Ectodermal cell (in vitro differentiated cells): ENCODE measurements at regions not wholly inside any gene's neighbourhood (a gene's known extent, or its start where the extent isn't known, plus 50 kb on each side); places are given as distances from the start of the nearest gene placed in this dataset.

Source experiments
- H3K27ac ChIP-seq: 2 replicates; pipeline ENCODE4 v1.7.0; 2013; ENCODE audit warnings: mild to moderate bottlenecking, low read depth, low read length; ENCODE audit not compliant: insufficient read depth, poor library complexity, severe bottlenecking
- H3K27me3 ChIP-seq: 2 replicates; pipeline ENCODE4 v1.7.0; 2013; ENCODE audit warnings: mild to moderate bottlenecking, low read length; ENCODE audit not compliant: insufficient read depth, control insufficient read depth, poor library complexity, severe bottlenecking
- H3K36me3 ChIP-seq: one replicate; pipeline ENCODE4 v1.7.0; 2013; ENCODE audit warnings: low read length; ENCODE audit not compliant: control insufficient read depth, insufficient read depth
- H3K4me1 ChIP-seq: one replicate; pipeline ENCODE4 v1.7.0; 2013; ENCODE audit warnings: low read length; ENCODE audit not compliant: control insufficient read depth, insufficient read depth
- H3K4me3 ChIP-seq: 2 replicates; pipeline ENCODE4 v1.7.0; 2013; ENCODE audit warnings: low read depth, low read length, control low read depth; ENCODE audit not compliant: insufficient read depth
- H3K9me3 ChIP-seq: 2 replicates; pipeline ENCODE4 v1.7.0; 2013; ENCODE audit warnings: mild to moderate bottlenecking, low read length, moderate library complexity; ENCODE audit not compliant: control insufficient read depth
- WGBS, 2 experiments: methylation state at CpG; one replicate each; pipeline ENCODE4 v1.1.7; 2013; ENCODE audit warnings: missing lambda C conversion rate in 2 of 2; 5-methylcytosine and 5-hydroxymethylcytosine counted together

DNA sequence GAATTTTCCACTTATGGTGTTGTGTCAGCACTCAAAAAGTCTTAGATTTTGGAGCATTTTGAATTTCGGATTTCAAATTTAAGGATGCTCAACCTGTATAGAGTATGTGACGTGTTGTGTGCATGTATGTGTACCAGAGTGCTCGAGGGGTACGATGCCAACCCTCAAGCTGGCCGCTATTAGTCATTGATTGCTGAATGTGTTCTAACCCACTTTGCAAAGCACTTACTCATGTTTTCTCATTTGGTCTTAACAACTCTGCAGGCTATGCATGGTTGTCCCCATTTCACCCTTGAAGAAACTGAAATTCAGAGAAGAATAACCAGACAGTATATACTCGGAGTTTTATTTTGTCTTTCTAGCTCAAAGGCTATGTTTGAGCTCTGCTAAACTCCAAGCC lies 196.4 kb upstream of the TENM4 start:
- Histone ChIP-seq H3K27ac (no peak overlapping the region), H3K4me3 (no peak overlapping the region)
- 79 to 82% methylated on average over 6 of the region's 6 CpGs for WGBS, 2 experiments

GRCh38 chr11:79634905-79635304 lies 194.1 kb upstream of the TENM4 start:
- no peak overlapping the region for H3K27ac ChIP-seq
- no peaks in the 10 kb centered on the region for H3K9me3 ChIP-seq
- no peaks in the 10 kb centered on the region for H3K36me3 ChIP-seq
- no peaks in the 10 kb centered on the region for H3K4me1 ChIP-seq
- WGBS, 2 experiments: 95 to 97% methylated on average over 3 of the region's 3 CpGs
- no peaks in the 10 kb centered on the region for H3K27me3 ChIP-seq
- no peak overlapping the region for H3K4me3 ChIP-seq

More for the DNA sequence above, 196.4 kb upstream of the TENM4 start:
- H3K27me3 ChIP-seq: no peaks in the 10 kb centered on the region
- no peaks in the 10 kb centered on the region for H3K4me1 ChIP-seq
- H3K36me3 ChIP-seq: no peaks in the 10 kb centered on the region
- H3K9me3 ChIP-seq: no peaks in the 10 kb centered on the region

DNA sequence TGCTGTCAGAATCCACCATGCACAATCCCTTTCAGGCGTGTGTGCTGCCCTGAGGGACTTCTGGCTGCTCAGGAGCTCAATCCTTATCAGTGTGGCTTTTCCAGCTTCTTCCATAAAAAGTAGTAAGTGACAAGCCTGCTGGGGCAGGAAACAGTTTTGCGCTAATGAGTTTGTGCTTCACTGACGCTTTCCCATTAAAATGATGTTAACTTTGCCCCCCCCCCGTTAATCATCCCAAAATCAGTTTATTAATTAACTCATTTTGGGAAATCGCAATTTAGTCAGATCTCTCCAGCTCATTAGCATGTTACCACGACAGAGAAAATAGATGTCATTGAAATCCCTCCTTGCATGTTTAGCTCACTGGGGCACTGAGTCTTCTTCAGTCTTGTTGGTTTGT lies 186.5 kb upstream of the TENM4 start:
- Histone ChIP-seq H3K36me3 (no peaks in the 10 kb centered on the region), H3K4me3 (no peak overlapping the region), H3K27me3 (no peaks in the 10 kb centered on the region), H3K4me1 (no peaks in the 10 kb centered on the region), H3K9me3 (no peaks in the 10 kb centered on the region), H3K27ac (no peak overlapping the region)
- WGBS, 2 experiments: 89 to 92% methylated on average over 5 to 6 of the region's 6 CpGs

DNA sequence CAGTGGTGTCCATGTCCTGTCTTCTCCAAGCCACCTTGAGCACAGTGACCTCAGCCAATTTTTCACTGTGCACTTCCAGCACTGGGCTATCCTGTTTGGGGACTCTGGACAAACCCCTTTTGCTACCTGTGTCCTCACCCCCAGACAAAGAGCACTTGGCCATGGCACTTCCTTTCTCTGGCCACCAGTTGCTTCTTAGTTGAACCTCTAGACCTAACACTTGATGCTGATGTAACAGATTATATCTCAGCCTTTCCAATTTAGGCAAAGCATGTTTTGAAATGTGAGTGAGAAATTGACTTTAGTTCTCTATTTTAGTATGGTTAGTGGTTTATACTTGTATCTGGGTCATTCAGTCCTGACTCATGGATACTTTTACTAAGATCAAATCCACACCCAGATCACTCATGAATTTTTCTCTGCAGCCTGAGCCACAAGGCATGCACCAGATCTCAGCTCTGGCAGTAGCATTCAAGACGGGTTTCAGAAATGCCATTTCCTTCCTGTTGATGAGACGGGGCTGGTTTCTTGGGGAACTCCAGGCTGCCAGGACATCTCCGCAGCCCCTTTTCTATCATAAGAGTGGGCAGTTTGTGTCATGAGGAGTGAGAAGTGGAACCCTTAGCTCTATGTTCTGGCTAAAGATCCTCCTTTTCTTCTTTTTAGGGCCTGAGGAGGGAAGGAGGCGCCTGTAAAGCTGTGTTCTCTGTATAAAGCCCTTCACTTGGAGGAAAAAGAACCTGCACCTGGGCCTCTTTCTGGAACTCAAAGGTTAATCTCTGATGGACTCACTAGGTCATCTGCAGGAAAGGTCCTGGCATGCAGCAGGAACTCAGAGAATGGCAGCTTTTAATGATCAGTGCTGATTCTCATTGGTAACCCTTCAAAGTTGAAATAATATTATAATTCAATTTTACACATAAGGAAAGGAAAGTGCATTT lies 185.6 kb upstream of the TENM4 start:
- H3K4me1 ChIP-seq: no peaks in the 10 kb centered on the region
- no peaks in the 10 kb centered on the region for H3K9me3 ChIP-seq
- no peak overlapping the region for H3K4me3 ChIP-seq
- no peaks in the 10 kb centered on the region for H3K36me3 ChIP-seq
- no peaks in the 10 kb centered on the region for H3K27me3 ChIP-seq
- no peak overlapping the region for H3K27ac ChIP-seq
- 70 to 73% methylated on average over 4 of the region's 4 CpGs for WGBS, 2 experiments

GRCh38 chr11:79623375-79623774 lies 182.5 kb upstream of the TENM4 start:
- H3K4me1 ChIP-seq: no peaks in the 10 kb centered on the region
- H3K4me3 ChIP-seq: no peak overlapping the region
- H3K27me3 ChIP-seq: no peaks in the 10 kb centered on the region
- WGBS, 2 experiments: 95 to 97% methylated on average over 2 of the region's 2 CpGs
- H3K36me3 ChIP-seq: no peaks in the 10 kb centered on the region
- H3K9me3 ChIP-seq: no peaks in the 10 kb centered on the region
- no peak overlapping the region for H3K27ac ChIP-seq

DNA sequence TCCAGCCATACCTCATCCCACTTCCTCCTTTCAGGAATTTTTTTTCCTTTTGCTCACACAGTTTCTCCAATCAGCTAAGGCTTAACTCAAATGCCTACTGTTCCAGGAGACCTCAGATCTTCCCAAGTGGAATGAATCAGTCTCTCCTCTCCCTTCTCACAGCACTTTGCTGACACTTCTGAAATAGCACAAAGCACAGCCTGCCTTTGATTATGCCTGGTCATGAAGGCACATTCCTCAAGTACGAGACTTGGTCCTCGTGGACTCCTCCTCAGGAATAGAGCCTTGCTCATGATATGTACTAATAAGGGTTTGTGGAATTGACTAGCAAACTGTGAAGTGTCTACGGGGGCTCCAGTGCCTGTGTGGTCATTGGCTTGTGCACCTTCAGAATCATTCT lies 176.7 kb upstream of the TENM4 start:
- H3K4me1 ChIP-seq: no peaks in the 10 kb centered on the region
- 92 to 95% methylated on average over 3 of the region's 3 CpGs for WGBS, 2 experiments
- H3K27me3 ChIP-seq: no peaks in the 10 kb centered on the region
- no peaks in the 10 kb centered on the region for H3K9me3 ChIP-seq
- H3K27ac ChIP-seq: no peak overlapping the region
- H3K36me3 ChIP-seq: no peaks in the 10 kb centered on the region
- no peak overlapping the region for H3K4me3 ChIP-seq

DNA sequence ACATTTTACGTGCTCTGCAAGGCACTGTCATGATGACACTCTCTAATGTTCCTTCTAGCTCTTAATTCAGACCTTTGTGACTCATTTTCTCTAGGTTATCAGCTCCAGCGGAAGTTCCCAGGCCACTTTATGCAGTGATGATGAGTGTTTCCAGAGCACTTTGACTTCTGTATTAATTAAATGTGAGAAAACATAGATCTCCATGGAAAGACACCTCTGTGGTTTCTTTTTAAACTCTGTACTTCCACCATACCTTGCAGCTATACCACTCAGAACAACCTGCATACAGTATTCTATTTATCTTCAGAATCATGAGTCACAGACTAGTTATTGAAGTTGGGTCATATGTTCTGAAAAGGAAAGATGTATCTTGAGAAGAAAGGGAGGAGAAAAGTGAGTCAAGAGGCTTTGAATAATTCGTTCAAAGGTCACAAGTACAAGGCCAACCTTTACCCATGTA lies 175.6 kb upstream of the TENM4 start:
- Histone ChIP-seq H3K27ac (no peak overlapping the region), H3K9me3 (no peaks in the 10 kb centered on the region), H3K4me1 (no peaks in the 10 kb centered on the region), H3K36me3 (no peaks in the 10 kb centered on the region), H3K27me3 (no peaks in the 10 kb centered on the region), H3K4me3 (no peak overlapping the region)
- WGBS, 2 experiments: 94 to 95% methylated on average over 2 of the region's 3 CpGs

DNA sequence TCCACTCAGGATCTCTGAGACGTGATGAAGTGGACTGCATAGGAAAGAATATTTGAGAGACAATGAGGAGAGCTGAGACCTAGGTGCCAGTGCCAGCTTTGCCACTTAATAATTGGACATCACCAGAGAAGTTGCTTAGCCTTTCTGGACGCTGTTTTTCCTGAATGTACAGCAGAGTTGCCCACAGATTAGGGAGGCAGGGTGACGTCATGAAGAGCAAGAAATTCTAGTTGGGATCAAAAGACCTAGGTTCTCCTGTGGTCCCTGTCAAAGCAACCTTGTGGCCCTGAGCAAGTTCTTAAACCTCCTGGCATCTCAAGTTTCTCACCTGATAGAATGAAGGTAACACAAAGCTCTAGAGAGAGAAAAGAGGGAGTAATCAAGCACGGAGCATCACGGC lies 174.6 kb upstream of the TENM4 start:
- H3K4me3 ChIP-seq: no peak overlapping the region
- H3K27me3 ChIP-seq: no peaks in the 10 kb centered on the region
- H3K36me3 ChIP-seq: no peaks in the 10 kb centered on the region
- H3K9me3 ChIP-seq: no peaks in the 10 kb centered on the region
- WGBS, 2 experiments: 80 to 86% methylated on average over 3 to 5 of the region's 5 CpGs
- no peaks in the 10 kb centered on the region for H3K4me1 ChIP-seq
- H3K27ac ChIP-seq: no peak overlapping the region

- H3K4me1 ChIP-seq: no peaks in the 10 kb centered on the region
- 92 to 93% methylated on average over 7 of the region's 7 CpGs for WGBS, 2 experiments
- H3K36me3 ChIP-seq: no peaks in the 10 kb centered on the region
- no peaks in the 10 kb centered on the region for H3K9me3 ChIP-seq
- no peaks in the 10 kb centered on the region for H3K27me3 ChIP-seq
- no peak overlapping the region for H3K27ac ChIP-seq
- H3K4me3 ChIP-seq: no peak overlapping the region
These were observed 169.8 kb upstream of the TENM4 start for GRCh38 chr11:79610678-79611077.

DNA sequence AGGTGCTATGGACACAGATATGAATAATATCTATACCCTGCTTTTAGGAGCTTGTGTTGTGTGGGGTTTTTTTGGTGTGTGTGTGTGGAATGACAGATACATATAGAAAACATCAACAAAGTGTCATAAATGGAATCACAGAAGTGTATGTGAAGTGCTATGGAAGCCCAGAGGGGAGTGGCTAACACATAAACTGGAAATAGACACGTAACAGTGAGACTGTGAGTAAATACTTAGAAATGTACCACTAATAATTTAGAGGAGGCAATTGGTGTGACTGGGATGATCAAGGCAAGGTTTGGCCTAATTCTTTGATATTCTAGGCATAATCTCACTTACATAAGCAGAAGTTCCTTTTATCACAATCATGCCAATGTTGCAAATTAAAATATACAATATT lies 169.3 kb upstream of the TENM4 start:
- no peaks in the 10 kb centered on the region for H3K4me1 ChIP-seq
- no peaks in the 10 kb centered on the region for H3K27me3 ChIP-seq
- WGBS, 2 experiments: 95 to 100% methylated on average over 1 of the region's 1 CpG
- H3K36me3 ChIP-seq: no peaks in the 10 kb centered on the region
- no peak overlapping the region for H3K27ac ChIP-seq
- H3K9me3 ChIP-seq: no peaks in the 10 kb centered on the region
- no peak overlapping the region for H3K4me3 ChIP-seq
